Uterus (tissue), 2 donors: ENCODE measurements at regions not wholly inside any gene's neighbourhood (a gene's known extent, or its start where the extent isn't known, plus 50 kb on each side); places are given as distances from the start of the nearest gene placed in this dataset.

Experiments used
- CTCF ChIP-seq, 4 experiments: fragments of 200-600 bp in 2 of 4; fragments of 450-650 bp in 2 of 4; sonication (generic) in 2 of 4; IDR thresholded peaks; one replicate each; pipeline ENCODE4 v1.5.1; 2016 to 2019; ENCODE audit warnings: antibody characterized with exemption in 4 of 4, mild to moderate bottlenecking in 2 of 4, moderate library complexity in 1 of 4
- POLR2A ChIP-seq, 2 donors: fragments of 450-650 bp; IDR thresholded peaks; one replicate each; pipeline ENCODE4 v1.6.1; 2016; ENCODE audit warnings: antibody characterized with exemption in 2 of 2, mild to moderate bottlenecking in 1 of 2, moderate library complexity in 1 of 2

- no peak for TF ChIP-seq CTCF (IDR thresholded peaks at IDR 0.05)
- TF ChIP-seq POLR2A (IDR thresholded peaks at IDR 0.05): no peak
Observed at GRCh38 chr18:22115573-22115972, 53.8 kb upstream of the GATA6 start.
